NT2/D1 (cell line): ENCODE measurements at regions not wholly inside any gene's neighbourhood (a gene's known extent, or its start where the extent isn't known, plus 50 kb on each side); places are given as distances from the start of the nearest gene placed in this dataset.

ENCODE experiments used
- SUZ12 ChIP-seq: IDR thresholded peaks from 2 replicates; pipeline ENCODE4 v1.6.1; 2011; ENCODE audit not compliant: insufficient read length, insufficient read depth; ENCODE audit errors: extremely low read depth
- YY1 ChIP-seq: IDR thresholded peaks from 2 replicates; pipeline ENCODE4 v1.6.1; 2011; ENCODE audit not compliant: insufficient read length, insufficient read depth

GRCh38 chr18:30512872-30513271, 529.7 kb downstream of the DSC3 start:
- TF ChIP-seq YY1 (no peak), SUZ12 (no peak)
